OCI-LY1 (cell line): ENCODE measurements at regions not wholly inside any gene's neighbourhood (a gene's known extent, or its start where the extent isn't known, plus 50 kb on each side); places are given as distances from the start of the nearest gene placed in this dataset.

Experiments used
- H2AFZ ChIP-seq: fragments of 200-600 bp; sonication (generic), shearing (Covaris generic); 2 replicates; pipeline ENCODE4 v1.6.0; 2014; ENCODE audit warnings: antibody characterized with exemption, mild to moderate bottlenecking, low read length
- H3F3A ChIP-seq: fragments of 200-600 bp; sonication (generic), shearing (Covaris generic); 2 replicates; pipeline ENCODE4 v1.6.0; 2014; ENCODE audit warnings: mild to moderate bottlenecking, antibody characterized with exemption, low read length, moderate library complexity; ENCODE audit not compliant: insufficient read depth
- H3K27ac ChIP-seq: fragments of 200-600 bp; sonication (generic); 2 replicates; pipeline ENCODE4 v1.5.1; 2014; ENCODE audit warnings: low read length, mixed run types, mild to moderate bottlenecking, low read depth; ENCODE audit not compliant: poor library complexity, severe bottlenecking
- H3K27me3 ChIP-seq: fragments of 200-600 bp; sonication (generic); 2 replicates; pipeline ENCODE4 v1.6.0; 2014; ENCODE audit warnings: antibody characterized with exemption, mild to moderate bottlenecking, low read length, moderate library complexity; ENCODE audit not compliant: insufficient read depth
- H3K36me3 ChIP-seq: fragments of 200-600 bp; sonication (generic); 2 replicates; pipeline ENCODE4 v1.6.1; 2014; ENCODE audit warnings: mild to moderate bottlenecking, antibody characterized with exemption, low read length, moderate library complexity, mixed read lengths; ENCODE audit not compliant: insufficient read depth
- H3K4me1 ChIP-seq: fragments of 200-600 bp; sonication (generic); 2 replicates; pipeline ENCODE4 v1.5.1; 2014; ENCODE audit warnings: mild to moderate bottlenecking, low read length, moderate library complexity; ENCODE audit not compliant: insufficient read depth, severe bottlenecking
- H3K4me2 ChIP-seq: fragments of 200-600 bp; sonication (generic), shearing (Covaris generic); 2 replicates; pipeline ENCODE4 v1.6.1; 2014; ENCODE audit warnings: low read length
- H3K4me3 ChIP-seq: fragments of 200-600 bp; sonication (generic); 2 replicates; pipeline ENCODE4 v1.5.1; 2014; ENCODE audit warnings: low read length, low read depth, mild to moderate bottlenecking, mixed read lengths; ENCODE audit not compliant: poor library complexity, severe bottlenecking
- H3K79me2 ChIP-seq: fragments of 200-600 bp; shearing (Covaris generic); 2 replicates; pipeline ENCODE4 v1.6.1; 2016; ENCODE audit warnings: mixed run types, low read length, mixed read lengths; ENCODE audit not compliant: insufficient read depth
- H3K9ac ChIP-seq: fragments of 200-600 bp; sonication (generic), shearing (Covaris generic); 2 replicates; pipeline ENCODE4 v1.6.1; 2014; ENCODE audit warnings: mild to moderate bottlenecking, low read length, mixed read lengths
- H3K9me2 ChIP-seq: fragments of 200-600 bp; sonication (generic), shearing (Covaris generic); 2 replicates; pipeline ENCODE4 v1.6.1; 2014; ENCODE audit warnings: low read depth, mild to moderate bottlenecking, low read length, mixed read lengths
- H3K9me3 ChIP-seq: fragments of 200-600 bp; shearing (Covaris generic); 2 replicates; pipeline ENCODE4 v1.6.1; 2014; ENCODE audit warnings: low read length, mixed read lengths
- H4K20me1 ChIP-seq: fragments of 200-600 bp; sonication (generic), shearing (Covaris generic); 2 replicates; pipeline ENCODE4 v1.6.0; 2016; ENCODE audit warnings: mild to moderate bottlenecking, low read length; ENCODE audit not compliant: insufficient read depth
- CTCF ChIP-seq: fragments of 200-600 bp; sonication (generic), shearing (Covaris generic); IDR thresholded peaks from 2 replicates; pipeline ENCODE4 v1.5.1; 2017; ENCODE audit warnings: mild to moderate bottlenecking, antibody characterized with exemption, low read length, moderate library complexity, mixed read lengths
- EZH2 ChIP-seq: fragments of 200-600 bp; sonication (generic), shearing (Covaris generic); IDR thresholded peaks from 2 replicates; pipeline ENCODE4 v1.8.0; 2017; ENCODE audit warnings: borderline replicate concordance, mixed run types, mild to moderate bottlenecking, antibody characterized with exemption, low read length, moderate library complexity, mixed read lengths

- TF ChIP-seq EZH2 = no peak
- no peak for TF ChIP-seq CTCF
- H3K9ac ChIP-seq = no peak overlapping the region
- no peaks in the 10 kb centered on the region for H3K9me3 ChIP-seq
- no peaks in the 10 kb centered on the region for H3K27me3 ChIP-seq
- no peaks in the 10 kb centered on the region for H3K79me2 ChIP-seq
- H3K4me1 ChIP-seq = no peaks in the 10 kb centered on the region
- no peaks in the 10 kb centered on the region for H3F3A ChIP-seq
- H3K4me3 ChIP-seq = no peak overlapping the region
- no peak overlapping the region for H2AFZ ChIP-seq
- no peak overlapping the region for H3K27ac ChIP-seq
- H3K9me2 ChIP-seq = no peaks in the 10 kb centered on the region
- no peaks in the 10 kb centered on the region for H3K36me3 ChIP-seq
- H3K4me2 ChIP-seq = no peak overlapping the region
- no peaks in the 10 kb centered on the region for H4K20me1 ChIP-seq
These were observed 139.8 kb upstream of the KIT start for GRCh38 chr4:54517781-54518444.

- Histone ChIP-seq H3K4me1 (no peaks in the 10 kb centered on the region), H3K4me2 (no peak overlapping the region), H3K27me3 (no peaks in the 10 kb centered on the region), H3K36me3 (no peaks in the 10 kb centered on the region), H3K79me2 (no peaks in the 10 kb centered on the region), H3F3A (no peaks in the 10 kb centered on the region), H4K20me1 (no peaks in the 10 kb centered on the region), H3K27ac (no peak overlapping the region), H3K9me3 (no peaks in the 10 kb centered on the region), H2AFZ (no peak overlapping the region), H3K4me3 (no peak overlapping the region), H3K9me2 (no peaks in the 10 kb centered on the region), H3K9ac (no peak overlapping the region)
- TF ChIP-seq EZH2 (no peak), CTCF (no peak)
These were observed 132.2 kb upstream of the KIT start for GRCh38 chr4:54525602-54526001.

- H3K9me2 ChIP-seq = no peaks in the 10 kb centered on the region
- H3K27me3 ChIP-seq = no peaks in the 10 kb centered on the region
- no peaks in the 10 kb centered on the region for H3K9me3 ChIP-seq
- H2AFZ ChIP-seq = no peak overlapping the region
- no peak overlapping the region for H3K9ac ChIP-seq
- no peak for TF ChIP-seq CTCF
- no peak for TF ChIP-seq EZH2
- H3F3A ChIP-seq = no peaks in the 10 kb centered on the region
- no peaks in the 10 kb centered on the region for H3K79me2 ChIP-seq
- no peak overlapping the region for H3K4me2 ChIP-seq
- H3K4me1 ChIP-seq = no peaks in the 10 kb centered on the region
- H3K4me3 ChIP-seq = no peak overlapping the region
- H3K27ac ChIP-seq = no peak overlapping the region
- no peaks in the 10 kb centered on the region for H4K20me1 ChIP-seq
- no peaks in the 10 kb centered on the region for H3K36me3 ChIP-seq
These were observed 131.2 kb upstream of the KIT start for GRCh38 chr4:54526560-54526959.
